GM23338 (cell line): ENCODE measurements at regions not wholly inside any gene's neighbourhood (a gene's known extent, or its start where the extent isn't known, plus 50 kb on each side); places are given as distances from the start of the nearest gene placed in this dataset.

Experiments
- ATAC-seq: fragments of 200-7000 bp; cut with Tn5 transposase; 3 replicates; pipeline ENCODE4 v1.9.1; 2020
- DNase-seq: peaks from one replicate; pipeline ENCODE4 v3.0.0-alpha.2; 2015; ENCODE audit warnings: low spot score
- H2AFZ ChIP-seq: fragments of 200-600 bp; sonication (generic); 2 replicates; pipeline ENCODE4 v1.8.0; 2016; ENCODE audit warnings: antibody characterized with exemption, mild to moderate bottlenecking, moderate library complexity
- H3F3A ChIP-seq: fragments of 200-600 bp; sonication (generic); replicated peaks from 2 replicates; pipeline ENCODE4 v1.8.0; 2017; ENCODE audit warnings: antibody characterized with exemption, mixed run types, low read depth
- H3K27ac ChIP-seq: fragments of 200-600 bp; sonication (generic); 2 replicates; pipeline ENCODE4 v1.6.1; 2016; ENCODE audit warnings: low read depth
- H3K27me3 ChIP-seq: fragments of 200-600 bp; sonication (generic); 2 replicates; pipeline ENCODE4 v1.8.0; 2016; ENCODE audit warnings: mild to moderate bottlenecking, mixed run types, moderate library complexity; ENCODE audit not compliant: insufficient read depth
- H3K36me3 ChIP-seq: fragments of 200-600 bp; sonication (generic); 2 replicates; pipeline ENCODE4 v1.8.0; 2016; ENCODE audit warnings: mild to moderate bottlenecking; ENCODE audit not compliant: insufficient read depth
- H3K4me1 ChIP-seq: fragments of 200-600 bp; sonication (generic); 2 replicates; pipeline ENCODE4 v1.8.0; 2016; ENCODE audit warnings: mild to moderate bottlenecking, moderate library complexity; ENCODE audit not compliant: insufficient read depth
- H3K4me2 ChIP-seq: fragments of 200-600 bp; sonication (generic); 2 replicates; pipeline ENCODE4 v1.7.1; 2017; ENCODE audit warnings: mixed run types
- H3K4me3 ChIP-seq: fragments of 200-600 bp; sonication (generic); 2 replicates; pipeline ENCODE4 v1.6.1; 2016; ENCODE audit warnings: mixed run types
- H3K79me2 ChIP-seq: fragments of 200-600 bp; sonication (generic); replicated peaks from 2 replicates; pipeline ENCODE4 v1.8.0; 2017; ENCODE audit warnings: mild to moderate bottlenecking; ENCODE audit not compliant: insufficient read depth
- H3K9me2 ChIP-seq: fragments of 200-600 bp; sonication (generic); 2 replicates; pipeline ENCODE4 v1.8.0; 2017; ENCODE audit not compliant: insufficient read depth
- H4K20me1 ChIP-seq: fragments of 200-600 bp; sonication (generic); replicated peaks from 2 replicates; pipeline ENCODE4 v1.8.0; 2017; ENCODE audit warnings: mild to moderate bottlenecking; ENCODE audit not compliant: insufficient read depth
- H3K27ac Mint-ChIP-seq: 2 replicates; pipeline ENCODE4 v1.8.0; 2020; ENCODE audit warnings: inconsistent platforms, mild to moderate bottlenecking, moderate library complexity, mixed read lengths
- H3K27me3 Mint-ChIP-seq: 3 replicates; pipeline ENCODE4 v1.8.0; 2022; ENCODE audit warnings: low read depth, mild to moderate bottlenecking, moderate library complexity, mixed read lengths, inconsistent platforms; ENCODE audit not compliant: insufficient read depth, poor library complexity
- H3K36me3 Mint-ChIP-seq: 3 replicates; pipeline ENCODE4 v1.8.0; 2021; ENCODE audit warnings: low read depth, mild to moderate bottlenecking, inconsistent platforms, moderate library complexity, mixed read lengths
- H3K4me1 Mint-ChIP-seq: 3 replicates; pipeline ENCODE4 v1.8.0; 2020; ENCODE audit warnings: mild to moderate bottlenecking, inconsistent platforms, mixed read lengths
- H3K4me3 Mint-ChIP-seq: 3 replicates; pipeline ENCODE4 v1.8.0; 2021; ENCODE audit warnings: moderate library complexity, mild to moderate bottlenecking, inconsistent platforms, mixed read lengths
- H3K9me3 Mint-ChIP-seq: 3 replicates; pipeline ENCODE4 v1.8.0; 2020; ENCODE audit warnings: moderate library complexity, mild to moderate bottlenecking, inconsistent platforms, mixed read lengths
- CREB1 ChIP-seq: fragments of 250-450 bp; sonication (Bioruptor Pico); IDR thresholded peaks from 2 replicates; pipeline ENCODE4 v1.5.0; 2020; ENCODE audit warnings: low read depth, mild to moderate bottlenecking, moderate library complexity
- CTCF ChIP-seq, 2 experiments: fragments of 200-600 bp in 1 of 2; sonication (generic) in 1 of 2; conservative IDR thresholded peaks; 2 replicates each; pipeline versions ENCODE4 v1.5.1 to v1.6.1; 2016 to 2017; ENCODE audit warnings: antibody characterized with exemption in 2 of 2, low read depth in 2 of 2, mild to moderate bottlenecking in 2 of 2, moderate library complexity in 1 of 2
- ETS1 ChIP-seq: IDR thresholded peaks from 2 replicates; pipeline ENCODE4 v1.6.1; 2016; ENCODE audit warnings: antibody characterized with exemption
- EZH2 ChIP-seq: fragments of 200-600 bp; sonication (generic); IDR thresholded peaks from one replicate; pipeline ENCODE4 v1.8.0; 2017; ENCODE audit warnings: antibody characterized with exemption, mild to moderate bottlenecking, low read depth; ENCODE audit not compliant: unreplicated experiment
- EZH2phosphoT487 ChIP-seq: fragments of 200-600 bp; sonication (generic); IDR thresholded peaks from one replicate; pipeline ENCODE4 v1.8.1; 2018; ENCODE audit warnings: antibody characterized with exemption; ENCODE audit not compliant: unreplicated experiment
- JUNB ChIP-seq: IDR thresholded peaks from one replicate; pipeline ENCODE4 v1.6.1; 2016; ENCODE audit warnings: antibody characterized with exemption; ENCODE audit not compliant: unreplicated experiment
- NANOG ChIP-seq: IDR thresholded peaks from 2 replicates; pipeline ENCODE4 v1.6.1; 2016; ENCODE audit warnings: antibody characterized with exemption, borderline replicate concordance
- POLR2AphosphoS5 ChIP-seq: IDR thresholded peaks from 2 replicates; pipeline ENCODE4 v1.6.1; 2016; ENCODE audit warnings: antibody characterized with exemption, low read depth
- REST ChIP-seq: IDR thresholded peaks from one replicate; pipeline ENCODE4 v1.6.1; 2018; ENCODE audit warnings: antibody characterized with exemption; ENCODE audit not compliant: unreplicated experiment
- STAT1 ChIP-seq: IDR thresholded peaks from one replicate; pipeline ENCODE4 v1.6.1; 2016; ENCODE audit warnings: antibody characterized with exemption; ENCODE audit not compliant: unreplicated experiment
- ZNF114 ChIP-seq: fragments of 250-450 bp; sonication (Bioruptor Pico); IDR thresholded peaks from 2 replicates; pipeline ENCODE4 v1.5.0; 2020; ENCODE audit warnings: mild to moderate bottlenecking, moderate library complexity
- ZNF331 ChIP-seq: fragments of 250-450 bp; sonication (Bioruptor Pico); IDR thresholded peaks from 2 replicates; pipeline ENCODE4 v1.5.0; 2020; ENCODE audit warnings: low read depth, mild to moderate bottlenecking, moderate library complexity
- TF ChIP-seq, protein P1 (sequence below): fragments of 250-450 bp; sonication (Bioruptor Pico); IDR thresholded peaks from 2 replicates; pipeline ENCODE4 v1.5.0; 2020; ENCODE audit warnings: mild to moderate bottlenecking, moderate library complexity

- Mint-ChIP-seq H3K27me3 (peaks cover 27% of the 10 kb centered on the region), H3K27ac (no peak overlapping the region), H3K4me3 (no peak overlapping the region), H3K36me3 (no peaks in the 10 kb centered on the region), H3K4me1 (peaks cover 24% of the 10 kb centered on the region), H3K9me3 (no peaks in the 10 kb centered on the region; the same call in 2 of the 3 replicates)
- Histone ChIP-seq H3K79me2 (no peaks in the 10 kb centered on the region), H3K27ac (no peak overlapping the region), H3K4me3 (no peak overlapping the region), H4K20me1 (no peaks in the 10 kb centered on the region), H3K36me3 (no peaks in the 10 kb centered on the region), H3F3A (no peaks in the 10 kb centered on the region), H2AFZ (no peak overlapping the region), H3K9me2 (no peaks in the 10 kb centered on the region), H3K27me3 (peaks cover 34% of the 10 kb centered on the region), H3K4me1 (peaks cover 24% of the 10 kb centered on the region), H3K4me2 (no peak overlapping the region)
- DNase-seq (no peak), ATAC-seq (no peak)
- TF ChIP-seq NANOG = no peak
- no peak for TF ChIP-seq EZH2
- no peak for TF ChIP-seq EZH2phosphoT487
- no peak for TF ChIP-seq CREB1 (CRISPR knock-in tag)
- no peak for TF ChIP-seq ETS1
- TF ChIP-seq REST = no peak
- TF ChIP-seq ZNF331 = no peak
- no peak for TF ChIP-seq STAT1
- no peak for TF ChIP-seq ZNF114 (CRISPR knock-in tag)
- no peak for TF ChIP-seq CTCF (conservative IDR thresholded peaks at IDR 0.05; ENCODE audit: low read depth in 2 of 2)
- no peak for TF ChIP-seq POLR2AphosphoS5
- TF ChIP-seq JUNB = no peak
- TF ChIP-seq, protein P1, sequence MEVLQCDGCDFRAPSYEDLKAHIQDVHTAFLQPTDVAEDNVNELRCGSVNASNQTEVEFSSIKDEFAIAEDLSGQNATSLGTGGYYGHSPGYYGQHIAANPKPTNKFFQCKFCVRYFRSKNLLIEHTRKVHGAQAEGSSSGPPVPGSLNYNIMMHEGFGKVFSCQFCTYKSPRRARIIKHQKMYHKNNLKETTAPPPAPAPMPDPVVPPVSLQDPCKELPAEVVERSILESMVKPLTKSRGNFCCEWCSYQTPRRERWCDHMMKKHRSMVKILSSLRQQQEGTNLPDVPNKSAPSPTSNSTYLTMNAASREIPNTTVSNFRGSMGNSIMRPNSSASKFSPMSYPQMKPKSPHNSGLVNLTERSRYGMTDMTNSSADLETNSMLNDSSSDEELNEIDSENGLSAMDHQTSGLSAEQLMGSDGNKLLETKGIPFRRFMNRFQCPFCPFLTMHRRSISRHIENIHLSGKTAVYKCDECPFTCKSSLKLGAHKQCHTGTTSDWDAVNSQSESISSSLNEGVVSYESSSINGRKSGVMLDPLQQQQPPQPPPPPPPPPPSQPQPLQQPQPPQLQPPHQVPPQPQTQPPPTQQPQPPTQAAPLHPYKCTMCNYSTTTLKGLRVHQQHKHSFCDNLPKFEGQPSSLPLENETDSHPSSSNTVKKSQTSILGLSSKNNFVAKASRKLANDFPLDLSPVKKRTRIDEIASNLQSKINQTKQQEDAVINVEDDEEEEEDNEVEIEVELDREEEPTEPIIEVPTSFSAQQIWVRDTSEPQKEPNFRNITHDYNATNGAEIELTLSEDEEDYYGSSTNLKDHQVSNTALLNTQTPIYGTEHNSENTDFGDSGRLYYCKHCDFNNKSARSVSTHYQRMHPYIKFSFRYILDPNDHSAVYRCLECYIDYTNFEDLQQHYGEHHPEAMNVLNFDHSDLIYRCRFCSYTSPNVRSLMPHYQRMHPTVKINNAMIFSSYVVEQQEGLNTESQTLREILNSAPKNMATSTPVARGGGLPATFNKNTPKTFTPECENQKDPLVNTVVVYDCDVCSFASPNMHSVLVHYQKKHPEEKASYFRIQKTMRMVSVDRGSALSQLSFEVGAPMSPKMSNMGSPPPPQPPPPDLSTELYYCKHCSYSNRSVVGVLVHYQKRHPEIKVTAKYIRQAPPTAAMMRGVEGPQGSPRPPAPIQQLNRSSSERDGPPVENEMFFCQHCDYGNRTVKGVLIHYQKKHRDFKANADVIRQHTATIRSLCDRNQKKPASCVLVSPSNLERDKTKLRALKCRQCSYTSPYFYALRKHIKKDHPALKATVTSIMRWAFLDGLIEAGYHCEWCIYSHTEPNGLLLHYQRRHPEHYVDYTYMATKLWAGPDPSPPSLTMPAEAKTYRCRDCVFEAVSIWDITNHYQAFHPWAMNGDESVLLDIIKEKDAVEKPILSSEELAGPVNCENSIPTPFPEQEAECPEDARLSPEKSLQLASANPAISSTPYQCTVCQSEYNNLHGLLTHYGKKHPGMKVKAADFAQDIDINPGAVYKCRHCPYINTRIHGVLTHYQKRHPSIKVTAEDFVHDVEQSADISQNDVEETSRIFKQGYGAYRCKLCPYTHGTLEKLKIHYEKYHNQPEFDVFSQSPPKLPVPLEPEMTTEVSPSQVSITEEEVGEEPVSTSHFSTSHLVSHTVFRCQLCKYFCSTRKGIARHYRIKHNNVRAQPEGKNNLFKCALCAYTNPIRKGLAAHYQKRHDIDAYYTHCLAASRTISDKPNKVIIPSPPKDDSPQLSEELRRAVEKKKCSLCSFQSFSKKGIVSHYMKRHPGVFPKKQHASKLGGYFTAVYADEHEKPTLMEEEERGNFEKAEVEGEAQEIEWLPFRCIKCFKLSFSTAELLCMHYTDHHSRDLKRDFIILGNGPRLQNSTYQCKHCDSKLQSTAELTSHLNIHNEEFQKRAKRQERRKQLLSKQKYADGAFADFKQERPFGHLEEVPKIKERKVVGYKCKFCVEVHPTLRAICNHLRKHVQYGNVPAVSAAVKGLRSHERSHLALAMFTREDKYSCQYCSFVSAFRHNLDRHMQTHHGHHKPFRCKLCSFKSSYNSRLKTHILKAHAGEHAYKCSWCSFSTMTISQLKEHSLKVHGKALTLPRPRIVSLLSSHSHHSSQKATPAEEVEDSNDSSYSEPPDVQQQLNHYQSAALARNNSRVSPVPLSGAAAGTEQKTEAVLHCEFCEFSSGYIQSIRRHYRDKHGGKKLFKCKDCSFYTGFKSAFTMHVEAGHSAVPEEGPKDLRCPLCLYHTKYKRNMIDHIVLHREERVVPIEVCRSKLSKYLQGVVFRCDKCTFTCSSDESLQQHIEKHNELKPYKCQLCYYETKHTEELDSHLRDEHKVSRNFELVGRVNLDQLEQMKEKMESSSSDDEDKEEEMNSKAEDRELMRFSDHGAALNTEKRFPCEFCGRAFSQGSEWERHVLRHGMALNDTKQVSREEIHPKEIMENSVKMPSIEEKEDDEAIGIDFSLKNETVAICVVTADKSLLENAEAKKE (CRISPR knock-in tag) = no peak
Measured at GRCh38 chr7:93047514-93048099, 70.2 kb downstream of the SAMD9 start.
